ENCODE measurements at regions not wholly inside any gene's neighbourhood (a gene's known extent, or its start where the extent isn't known, plus 50 kb on each side); places are given as distances from the start of the nearest gene placed in this dataset.
"Not testable (repeated sequence)": the region's sequence is repeated elsewhere in the genome, so short reads cannot be mapped to it uniquely, and the experiment has no call there.

DNA sequence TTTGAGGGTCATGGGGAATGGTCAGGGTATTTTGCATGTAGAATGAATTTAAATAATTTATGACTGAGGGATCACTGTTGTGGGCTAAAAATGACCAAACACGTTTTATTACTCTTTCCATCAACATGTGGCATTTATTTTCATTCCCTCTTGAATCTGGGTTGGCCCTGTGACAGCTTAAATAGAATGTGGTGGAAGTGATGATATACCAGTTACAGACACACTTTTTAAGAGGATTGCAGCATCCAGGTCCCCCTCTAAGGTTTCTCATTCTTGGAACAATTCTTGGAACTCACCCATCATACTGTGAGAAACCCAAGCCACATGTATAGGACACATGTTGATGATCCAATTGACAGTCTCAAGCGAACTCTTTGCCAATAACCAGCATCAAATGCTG, 272.4 kb downstream of the ETV1 start:
- no peaks in the 10 kb centered on the region for H3K27me3 ChIP-seq
- H3K4me3 ChIP-seq (ENCODE audit: low read depth, low read length): no peak overlapping the region
- no peak for DNase-seq
- H3K9me3 ChIP-seq: no peaks in the 10 kb centered on the region
- H3K4me1 ChIP-seq: peaks cover 2% of the 10 kb centered on the region; the same call in 1 of the 2 replicates
- TF ChIP-seq, protein P1, sequence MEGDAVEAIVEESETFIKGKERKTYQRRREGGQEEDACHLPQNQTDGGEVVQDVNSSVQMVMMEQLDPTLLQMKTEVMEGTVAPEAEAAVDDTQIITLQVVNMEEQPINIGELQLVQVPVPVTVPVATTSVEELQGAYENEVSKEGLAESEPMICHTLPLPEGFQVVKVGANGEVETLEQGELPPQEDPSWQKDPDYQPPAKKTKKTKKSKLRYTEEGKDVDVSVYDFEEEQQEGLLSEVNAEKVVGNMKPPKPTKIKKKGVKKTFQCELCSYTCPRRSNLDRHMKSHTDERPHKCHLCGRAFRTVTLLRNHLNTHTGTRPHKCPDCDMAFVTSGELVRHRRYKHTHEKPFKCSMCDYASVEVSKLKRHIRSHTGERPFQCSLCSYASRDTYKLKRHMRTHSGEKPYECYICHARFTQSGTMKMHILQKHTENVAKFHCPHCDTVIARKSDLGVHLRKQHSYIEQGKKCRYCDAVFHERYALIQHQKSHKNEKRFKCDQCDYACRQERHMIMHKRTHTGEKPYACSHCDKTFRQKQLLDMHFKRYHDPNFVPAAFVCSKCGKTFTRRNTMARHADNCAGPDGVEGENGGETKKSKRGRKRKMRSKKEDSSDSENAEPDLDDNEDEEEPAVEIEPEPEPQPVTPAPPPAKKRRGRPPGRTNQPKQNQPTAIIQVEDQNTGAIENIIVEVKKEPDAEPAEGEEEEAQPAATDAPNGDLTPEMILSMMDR (IDR thresholded peaks at IDR 0.05; ENCODE audit: low read depth, low read length): no peak
- H3K36me3 ChIP-seq: no peaks in the 10 kb centered on the region

DNA sequence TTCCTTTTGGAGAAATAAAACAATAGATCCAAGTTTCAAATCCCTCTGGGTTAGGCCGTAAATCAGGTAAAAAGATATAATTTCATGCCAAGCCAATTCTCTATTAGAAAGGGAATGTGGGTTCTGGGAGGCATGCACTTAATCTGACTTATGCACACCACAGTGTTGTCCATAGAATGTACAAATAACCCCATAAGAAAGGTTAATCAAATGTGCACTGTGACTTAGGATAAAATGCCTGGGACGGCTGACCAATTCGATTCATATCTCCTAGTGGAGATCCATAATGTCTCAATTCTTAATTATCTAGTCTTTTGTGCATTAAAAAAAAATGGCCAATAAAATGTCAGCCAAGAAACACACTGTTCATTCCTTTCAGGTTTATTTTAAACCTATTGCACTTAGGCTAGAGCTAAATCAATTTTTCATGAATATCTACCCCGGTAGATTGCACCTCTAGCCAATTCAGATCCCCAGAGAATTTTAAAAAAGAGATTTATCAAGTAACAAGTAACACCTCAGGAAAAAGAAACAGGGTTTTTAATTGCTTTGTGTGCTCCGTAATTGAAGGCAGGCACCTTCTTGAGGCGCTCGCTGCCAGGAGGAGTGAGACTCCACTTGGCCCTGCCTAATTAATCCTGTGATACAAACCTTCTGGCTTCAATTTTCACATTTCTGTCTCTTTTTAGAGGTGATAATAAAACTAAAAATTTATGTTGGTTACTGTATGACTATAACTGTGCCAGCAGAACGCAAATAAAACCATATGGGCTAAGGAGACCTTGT, 265.1 kb downstream of the ETV1 start:
- H3K4me1 ChIP-seq: no peaks in the 10 kb centered on the region; the same call in 1 of the 2 replicates
- H3K9me3 ChIP-seq: no peaks in the 10 kb centered on the region
- no peak overlapping the region for H3K4me3 ChIP-seq (ENCODE audit: low read depth, low read length)
- no peak for DNase-seq
- no peaks in the 10 kb centered on the region for H3K36me3 ChIP-seq
- TF ChIP-seq, protein P1 (IDR thresholded peaks at IDR 0.05; ENCODE audit: low read depth, low read length): no peak
- H3K27me3 ChIP-seq: no peaks in the 10 kb centered on the region

DNA sequence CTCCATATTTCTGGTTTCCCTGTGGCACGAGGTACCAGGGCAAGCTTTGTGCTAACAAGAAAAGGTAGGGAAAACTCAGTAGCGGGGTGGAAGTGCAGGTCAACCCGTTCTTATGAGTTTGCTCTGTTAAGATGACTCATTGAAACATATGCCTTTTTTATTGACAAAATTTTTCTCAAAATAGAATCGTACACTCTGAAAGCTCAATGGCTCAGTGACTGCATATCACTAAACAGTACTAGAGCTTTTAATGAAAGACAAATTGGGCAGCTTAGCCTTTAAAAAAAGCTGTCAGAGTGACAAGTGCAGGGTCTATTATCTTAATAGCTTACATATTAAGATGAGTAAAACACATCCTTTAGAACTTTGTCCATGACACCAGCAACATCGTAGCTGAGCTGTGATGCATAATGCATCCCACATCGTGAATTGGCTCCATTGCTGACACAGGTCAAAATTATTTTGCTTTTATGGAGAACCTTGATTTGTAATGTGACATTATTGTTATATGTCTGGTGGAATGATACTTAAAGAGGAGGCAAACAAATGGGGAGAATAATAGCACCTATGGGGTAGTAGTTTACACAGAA, 264.4 kb downstream of the ETV1 start:
- no peaks in the 10 kb centered on the region for H3K27me3 ChIP-seq
- no peak overlapping the region for H3K4me3 ChIP-seq (ENCODE audit: low read depth, low read length)
- no peak for DNase-seq
- TF ChIP-seq, protein P1 (IDR thresholded peaks at IDR 0.05; ENCODE audit: low read depth, low read length): no peak
- no peaks in the 10 kb centered on the region for H3K9me3 ChIP-seq
- H3K4me1 ChIP-seq: no peaks in the 10 kb centered on the region; the same call in 1 of the 2 replicates
- no peaks in the 10 kb centered on the region for H3K36me3 ChIP-seq

DNA sequence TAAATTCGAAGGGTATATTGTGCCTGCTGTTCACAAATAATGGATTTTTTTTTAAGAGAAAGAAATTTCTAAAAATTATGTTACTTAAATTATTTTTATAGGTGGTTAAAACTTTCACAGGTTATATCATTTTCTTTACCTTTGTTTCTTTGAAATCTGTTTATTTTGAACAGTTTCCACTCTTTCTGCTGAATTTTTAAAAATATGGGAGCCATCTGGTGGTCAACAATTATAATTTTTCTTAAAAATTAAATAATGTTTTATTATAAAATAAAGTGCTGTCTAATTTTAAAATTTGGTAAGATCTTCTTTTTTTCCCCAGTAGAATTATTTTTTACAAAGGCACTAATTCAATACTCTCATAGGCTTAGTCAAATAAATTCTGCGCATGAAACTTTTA, 263.9 kb downstream of the ETV1 start:
- H3K27me3 ChIP-seq: no peaks in the 10 kb centered on the region
- no peaks in the 10 kb centered on the region for H3K9me3 ChIP-seq
- H3K36me3 ChIP-seq: no peaks in the 10 kb centered on the region
- TF ChIP-seq, protein P1 (IDR thresholded peaks at IDR 0.05; ENCODE audit: low read depth, low read length): no peak
- H3K4me1 ChIP-seq: no peaks in the 10 kb centered on the region; the same call in 1 of the 2 replicates
- no peak overlapping the region for H3K4me3 ChIP-seq (ENCODE audit: low read depth, low read length)
- DNase-seq: no peak

DNA sequence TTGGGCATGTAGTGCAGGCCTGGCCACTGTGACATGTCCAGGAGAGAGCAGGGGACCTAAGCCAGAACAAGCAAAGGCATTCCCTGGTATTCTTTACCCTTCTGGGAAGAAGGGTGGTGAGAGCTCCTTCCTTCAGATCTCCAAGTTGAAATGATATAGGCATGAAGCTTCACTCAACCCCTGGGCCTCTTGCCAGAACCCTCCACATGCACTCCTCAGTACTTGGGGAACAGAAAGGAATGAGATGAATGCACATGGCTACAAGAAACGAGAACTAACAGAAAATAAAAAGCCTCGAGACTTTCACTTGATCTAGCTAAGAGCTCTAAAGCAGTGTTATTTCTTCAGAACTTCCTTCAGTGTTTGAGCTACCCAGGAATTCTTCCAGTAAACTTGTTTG, 262.2 kb downstream of the ETV1 start:
- Histone ChIP-seq H3K36me3 (no peaks in the 10 kb centered on the region), H3K4me3 (ENCODE audit: low read depth, low read length) (no peak overlapping the region), H3K9me3 (no peaks in the 10 kb centered on the region), H3K27me3 (no peaks in the 10 kb centered on the region), H3K4me1 (no peaks in the 10 kb centered on the region; the same call in 1 of the 2 replicates)
- TF ChIP-seq, protein P1 (IDR thresholded peaks at IDR 0.05; ENCODE audit: low read depth, low read length): no peak
- no peak for DNase-seq

DNA sequence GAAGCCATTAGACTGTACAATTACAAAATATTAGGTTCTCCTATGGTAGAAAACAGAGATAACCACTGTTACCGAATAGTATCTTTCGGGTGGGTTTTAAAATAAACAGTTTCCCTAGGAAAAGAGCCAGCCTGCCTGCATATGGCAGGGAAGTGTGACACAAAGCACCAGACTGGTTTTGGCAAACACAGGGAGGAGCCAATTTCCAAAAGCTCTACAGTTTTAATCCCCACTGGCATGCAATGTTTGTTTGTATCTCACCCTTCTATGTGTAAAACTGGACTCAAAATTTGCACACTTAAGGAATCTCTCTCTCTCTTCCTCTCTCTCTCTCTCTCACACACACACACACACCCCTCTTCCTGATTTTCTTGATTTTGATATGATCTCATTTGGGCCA, 261.7 kb downstream of the ETV1 start:
- no peaks in the 10 kb centered on the region; the same call in 1 of the 2 replicates for H3K4me1 ChIP-seq
- H3K4me3 ChIP-seq (ENCODE audit: low read depth, low read length): no peak overlapping the region
- no peaks in the 10 kb centered on the region for H3K9me3 ChIP-seq
- H3K27me3 ChIP-seq: no peaks in the 10 kb centered on the region
- no peaks in the 10 kb centered on the region for H3K36me3 ChIP-seq
- DNase-seq: no peak
- TF ChIP-seq, protein P1 (IDR thresholded peaks at IDR 0.05; ENCODE audit: low read depth, low read length): no peak

DNA sequence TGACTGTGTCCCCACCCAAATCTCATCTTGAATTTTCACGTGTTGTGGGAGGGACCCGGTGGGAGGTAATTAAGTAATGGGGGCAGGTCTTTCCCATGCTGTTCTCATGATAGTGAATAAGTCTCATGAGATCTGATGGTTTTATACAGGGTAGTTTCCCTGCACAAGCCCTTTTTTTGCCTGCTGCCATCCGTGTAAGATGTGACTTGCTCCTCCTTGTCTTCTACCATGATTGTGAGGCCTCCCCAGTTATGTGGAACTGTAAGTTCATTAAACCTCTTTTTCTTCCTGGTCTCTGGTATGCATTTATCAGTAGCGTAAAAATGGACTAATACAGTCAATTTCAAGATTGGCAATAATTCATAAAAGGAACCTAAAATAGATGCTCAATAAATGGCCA, 261.0 kb downstream of the ETV1 start:
- not testable (repeated sequence) for DNase-seq; H3K4me1 ChIP-seq; H3K27me3 ChIP-seq; H3K4me3 ChIP-seq (ENCODE audit: low read depth, low read length); H3K9me3 ChIP-seq; H3K36me3 ChIP-seq
